ENCODE measurements at regions not wholly inside any gene's neighbourhood (a gene's known extent, or its start where the extent isn't known, plus 50 kb on each side); places are given as distances from the start of the nearest gene placed in this dataset.

DNA sequence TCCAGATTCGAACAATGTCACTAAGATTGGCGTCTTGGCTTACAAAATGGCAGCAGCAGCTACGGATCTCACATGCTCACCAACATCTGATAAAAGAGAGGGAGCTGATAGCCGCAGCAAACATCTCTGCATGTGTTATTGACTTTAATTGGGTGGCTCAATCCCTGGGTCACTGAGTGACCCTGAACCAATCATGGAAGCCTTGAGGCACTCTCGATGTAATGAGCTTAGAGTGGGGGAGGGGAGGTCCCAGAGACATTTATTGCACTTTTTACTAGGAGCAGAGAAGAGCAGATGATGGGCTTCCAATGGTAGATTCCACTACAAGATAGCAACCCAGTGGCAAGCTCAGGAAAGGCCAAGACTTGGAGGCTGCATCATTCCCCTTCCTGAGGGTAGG, 238.7 kb downstream of the BMP7 start:
- TF ChIP-seq, protein P1, sequence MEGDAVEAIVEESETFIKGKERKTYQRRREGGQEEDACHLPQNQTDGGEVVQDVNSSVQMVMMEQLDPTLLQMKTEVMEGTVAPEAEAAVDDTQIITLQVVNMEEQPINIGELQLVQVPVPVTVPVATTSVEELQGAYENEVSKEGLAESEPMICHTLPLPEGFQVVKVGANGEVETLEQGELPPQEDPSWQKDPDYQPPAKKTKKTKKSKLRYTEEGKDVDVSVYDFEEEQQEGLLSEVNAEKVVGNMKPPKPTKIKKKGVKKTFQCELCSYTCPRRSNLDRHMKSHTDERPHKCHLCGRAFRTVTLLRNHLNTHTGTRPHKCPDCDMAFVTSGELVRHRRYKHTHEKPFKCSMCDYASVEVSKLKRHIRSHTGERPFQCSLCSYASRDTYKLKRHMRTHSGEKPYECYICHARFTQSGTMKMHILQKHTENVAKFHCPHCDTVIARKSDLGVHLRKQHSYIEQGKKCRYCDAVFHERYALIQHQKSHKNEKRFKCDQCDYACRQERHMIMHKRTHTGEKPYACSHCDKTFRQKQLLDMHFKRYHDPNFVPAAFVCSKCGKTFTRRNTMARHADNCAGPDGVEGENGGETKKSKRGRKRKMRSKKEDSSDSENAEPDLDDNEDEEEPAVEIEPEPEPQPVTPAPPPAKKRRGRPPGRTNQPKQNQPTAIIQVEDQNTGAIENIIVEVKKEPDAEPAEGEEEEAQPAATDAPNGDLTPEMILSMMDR (conservative IDR thresholded peaks at IDR 0.05; ENCODE audit: low read length) = no peak
- no peak for TF ChIP-seq EZH2phosphoT487 (IDR thresholded peaks at IDR 0.05; ENCODE audit: borderline replicate concordance, low read depth, low read length)

Measured in OCI-LY7 (cell line).